ENCODE measurements at regions not wholly inside any gene's neighbourhood (a gene's known extent, or its start where the extent isn't known, plus 50 kb on each side); places are given as distances from the start of the nearest gene placed in this dataset.

- ChIA-PET CTCF (interaction anchor here (0.5 to 2.5 kb wide), 2 partner anchors 10 to 55 kb away, joined by 3 to 7 read pairs; no protein-coding TSS in a partner anchor), POLR2A (interaction anchor here (0.7 kb wide), 1 partner anchor 11 kb away, joined by 3 read pairs; no protein-coding TSS in a partner anchor)
- H3K36me3 ChIP-seq (ENCODE audit: control insufficient read depth in 2 of 2, insufficient read depth in 1 of 2, low read length in 2 of 2), result no peaks in the 10 kb centered on the region
- H3K27ac ChIP-seq (ENCODE audit: extremely low read depth, low read depth, low read length), result no peak overlapping the region
- H3K4me1 ChIP-seq (ENCODE audit: control insufficient read depth, insufficient read depth, low read length), result peaks cover 23% of the 10 kb centered on the region
- no peak overlapping the region for H3K4me3 ChIP-seq (ENCODE audit: low read depth, low read length)
- TF ChIP-seq ZNF350 (tag by site-specific recombination; IDR thresholded peaks at IDR 0.05) (no peak), ZNF664 (tag by site-specific recombination; IDR thresholded peaks at IDR 0.05) (no peak), ZNF623 (tag by site-specific recombination; IDR thresholded peaks at IDR 0.05) (no peak), ZNF561 (tag by site-specific recombination; IDR thresholded peaks at IDR 0.05; ENCODE audit: borderline replicate concordance) (no peak), ZNF292 (tag by site-specific recombination; IDR thresholded peaks at IDR 0.05; ENCODE audit: borderline replicate concordance, low read depth) (no peak), ZNF521 (tag by site-specific recombination; IDR thresholded peaks at IDR 0.05) (no peak), OSR2 (tag by site-specific recombination; IDR thresholded peaks at IDR 0.05) (peak; percentile 54; the same call in 1 of the 2 replicates), ZNF394 (tag by site-specific recombination; IDR thresholded peaks at IDR 0.05; ENCODE audit: borderline replicate concordance) (no peak), OVOL3 (tag by site-specific recombination; IDR thresholded peaks at IDR 0.05) (no peak), TCF7L2 (IDR thresholded peaks at IDR 0.05; ENCODE audit: borderline replicate concordance, low read depth, low read length) (peak; percentile 39; the same call in 1 of the 2 replicates), ELK4 (IDR thresholded peaks at IDR 0.05; ENCODE audit: borderline replicate concordance, low read depth, low read length) (no peak), ZNF692 (tag by site-specific recombination; IDR thresholded peaks at IDR 0.05) (no peak), ZNF174 (tag by site-specific recombination; IDR thresholded peaks at IDR 0.05) (no peak), ZNF157 (tag by site-specific recombination; IDR thresholded peaks at IDR 0.05) (no peak), ZEB2 (tag by site-specific recombination; IDR thresholded peaks at IDR 0.05) (no peak), ZNF37A (tag by site-specific recombination; IDR thresholded peaks at IDR 0.05) (no peak), ZNF585B (tag by site-specific recombination; IDR thresholded peaks at IDR 0.05) (no peak), ZNF266 (tag by site-specific recombination; IDR thresholded peaks at IDR 0.05; ENCODE audit: low read depth) (no peak), ZNF548 (tag by site-specific recombination; IDR thresholded peaks at IDR 0.05) (no peak), PATZ1 (tag by site-specific recombination; IDR thresholded peaks at IDR 0.05) (no peak)
- TF ChIP-seq, protein P1, sequence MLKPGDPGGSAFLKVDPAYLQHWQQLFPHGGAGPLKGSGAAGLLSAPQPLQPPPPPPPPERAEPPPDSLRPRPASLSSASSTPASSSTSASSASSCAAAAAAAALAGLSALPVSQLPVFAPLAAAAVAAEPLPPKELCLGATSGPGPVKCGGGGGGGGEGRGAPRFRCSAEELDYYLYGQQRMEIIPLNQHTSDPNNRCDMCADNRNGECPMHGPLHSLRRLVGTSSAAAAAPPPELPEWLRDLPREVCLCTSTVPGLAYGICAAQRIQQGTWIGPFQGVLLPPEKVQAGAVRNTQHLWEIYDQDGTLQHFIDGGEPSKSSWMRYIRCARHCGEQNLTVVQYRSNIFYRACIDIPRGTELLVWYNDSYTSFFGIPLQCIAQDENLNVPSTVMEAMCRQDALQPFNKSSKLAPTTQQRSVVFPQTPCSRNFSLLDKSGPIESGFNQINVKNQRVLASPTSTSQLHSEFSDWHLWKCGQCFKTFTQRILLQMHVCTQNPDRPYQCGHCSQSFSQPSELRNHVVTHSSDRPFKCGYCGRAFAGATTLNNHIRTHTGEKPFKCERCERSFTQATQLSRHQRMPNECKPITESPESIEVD (tag by site-specific recombination; IDR thresholded peaks at IDR 0.05), result peak; percentile 68; the same call in 1 of the 2 replicates
- TF ChIP-seq, protein P2, sequence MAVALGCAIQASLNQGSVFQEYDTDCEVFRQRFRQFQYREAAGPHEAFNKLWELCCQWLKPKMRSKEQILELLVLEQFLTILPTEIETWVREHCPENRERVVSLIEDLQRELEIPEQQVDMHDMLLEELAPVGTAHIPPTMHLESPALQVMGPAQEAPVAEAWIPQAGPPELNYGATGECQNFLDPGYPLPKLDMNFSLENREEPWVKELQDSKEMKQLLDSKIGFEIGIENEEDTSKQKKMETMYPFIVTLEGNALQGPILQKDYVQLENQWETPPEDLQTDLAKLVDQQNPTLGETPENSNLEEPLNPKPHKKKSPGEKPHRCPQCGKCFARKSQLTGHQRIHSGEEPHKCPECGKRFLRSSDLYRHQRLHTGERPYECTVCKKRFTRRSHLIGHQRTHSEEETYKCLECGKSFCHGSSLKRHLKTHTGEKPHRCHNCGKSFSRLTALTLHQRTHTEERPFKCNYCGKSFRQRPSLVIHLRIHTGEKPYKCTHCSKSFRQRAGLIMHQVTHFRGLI (tag by site-specific recombination; IDR thresholded peaks at IDR 0.05), result no peak
- TF ChIP-seq, protein P3, sequence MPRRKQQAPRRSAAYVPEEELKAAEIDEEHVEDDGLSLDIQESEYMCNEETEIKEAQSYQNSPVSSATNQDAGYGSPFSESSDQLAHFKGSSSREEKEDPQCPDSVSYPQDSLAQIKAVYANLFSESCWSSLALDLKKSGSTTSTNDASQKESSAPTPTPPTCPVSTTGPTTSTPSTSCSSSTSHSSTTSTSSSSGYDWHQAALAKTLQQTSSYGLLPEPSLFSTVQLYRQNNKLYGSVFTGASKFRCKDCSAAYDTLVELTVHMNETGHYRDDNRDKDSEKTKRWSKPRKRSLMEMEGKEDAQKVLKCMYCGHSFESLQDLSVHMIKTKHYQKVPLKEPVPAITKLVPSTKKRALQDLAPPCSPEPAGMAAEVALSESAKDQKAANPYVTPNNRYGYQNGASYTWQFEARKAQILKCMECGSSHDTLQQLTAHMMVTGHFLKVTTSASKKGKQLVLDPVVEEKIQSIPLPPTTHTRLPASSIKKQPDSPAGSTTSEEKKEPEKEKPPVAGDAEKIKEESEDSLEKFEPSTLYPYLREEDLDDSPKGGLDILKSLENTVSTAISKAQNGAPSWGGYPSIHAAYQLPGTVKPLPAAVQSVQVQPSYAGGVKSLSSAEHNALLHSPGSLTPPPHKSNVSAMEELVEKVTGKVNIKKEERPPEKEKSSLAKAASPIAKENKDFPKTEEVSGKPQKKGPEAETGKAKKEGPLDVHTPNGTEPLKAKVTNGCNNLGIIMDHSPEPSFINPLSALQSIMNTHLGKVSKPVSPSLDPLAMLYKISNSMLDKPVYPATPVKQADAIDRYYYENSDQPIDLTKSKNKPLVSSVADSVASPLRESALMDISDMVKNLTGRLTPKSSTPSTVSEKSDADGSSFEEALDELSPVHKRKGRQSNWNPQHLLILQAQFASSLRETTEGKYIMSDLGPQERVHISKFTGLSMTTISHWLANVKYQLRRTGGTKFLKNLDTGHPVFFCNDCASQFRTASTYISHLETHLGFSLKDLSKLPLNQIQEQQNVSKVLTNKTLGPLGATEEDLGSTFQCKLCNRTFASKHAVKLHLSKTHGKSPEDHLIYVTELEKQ (tag by site-specific recombination; IDR thresholded peaks at IDR 0.05; ENCODE audit: borderline replicate concordance), result no peak
- H3K9me3 ChIP-seq (ENCODE audit: control insufficient read depth, insufficient read depth, low read depth, low read length), result no peaks in the 10 kb centered on the region
Observed at GRCh38 chr12:67080637-67081036, 188.5 kb upstream of the CAND1 start.
